ENCODE measurements at regions not wholly inside any gene's neighbourhood (a gene's known extent, or its start where the extent isn't known, plus 50 kb on each side); places are given as distances from the start of the nearest gene placed in this dataset.
"Not testable (repeated sequence)": the region's sequence is repeated elsewhere in the genome, so short reads cannot be mapped to it uniquely, and the experiment has no call there.

GRCh38 chr3:20645340-20645739 lies 459.3 kb upstream of the SGO1 start:
- no peaks in the 10 kb centered on the region for H3K9me3 ChIP-seq
- H3K27me3 ChIP-seq, result no peaks in the 10 kb centered on the region
- no peak overlapping the region for H3K4me3 ChIP-seq
- no peaks in the 10 kb centered on the region for H3K36me3 ChIP-seq
- H3K4me1 ChIP-seq (ENCODE audit: insufficient read depth), result no peaks in the 10 kb centered on the region
- WGBS, 3 donors, result 7 to 12% (median 11%) methylated on average over 3 of the region's 3 CpGs
- no peak for DNase-seq
- intact Hi-C loops (cut with DNase I), result no loop called here
- no peak overlapping the region for H3K27ac ChIP-seq
- TF ChIP-seq CTCF (IDR thresholded peaks at IDR 0.05) (no peak), EP300 (IDR thresholded peaks at IDR 0.05) (no peak), POLR2A (IDR thresholded peaks at IDR 0.05) (no peak)

- DNase-seq, result no peak
- Histone ChIP-seq H3K9me3 (no peaks in the 10 kb centered on the region), H3K27me3 (no peaks in the 10 kb centered on the region), H3K36me3 (no peaks in the 10 kb centered on the region), H3K4me3 (no peak overlapping the region), H3K4me1 (ENCODE audit: insufficient read depth) (no peaks in the 10 kb centered on the region), H3K27ac (no peak overlapping the region)
- TF ChIP-seq EP300 (IDR thresholded peaks at IDR 0.05), result no peak
- no peak for TF ChIP-seq CTCF (IDR thresholded peaks at IDR 0.05)
- no peak for TF ChIP-seq POLR2A (IDR thresholded peaks at IDR 0.05)
- intact Hi-C loops (cut with DNase I), result no loop called here
These were observed 451.7 kb upstream of the SGO1 start for GRCh38 chr3:20637729-20638128.

GRCh38 chr3:20622304-20622703 lies 436.3 kb upstream of the SGO1 start:
- no peak overlapping the region for H3K27ac ChIP-seq
- no peaks in the 10 kb centered on the region for H3K27me3 ChIP-seq
- no peak overlapping the region for H3K4me3 ChIP-seq
- intact Hi-C loops (cut with DNase I), result no loop called here
- no peaks in the 10 kb centered on the region for H3K4me1 ChIP-seq (ENCODE audit: insufficient read depth)
- TF ChIP-seq EP300 (IDR thresholded peaks at IDR 0.05) (no peak), POLR2A (IDR thresholded peaks at IDR 0.05) (no peak), CTCF (IDR thresholded peaks at IDR 0.05) (no peak)
- H3K9me3 ChIP-seq, result no peaks in the 10 kb centered on the region
- no peak for DNase-seq
- H3K36me3 ChIP-seq, result no peaks in the 10 kb centered on the region
- 89 to 95% (median 95%) methylated on average over 6 of the region's 6 CpGs for WGBS, 3 donors

GRCh38 chr3:20618621-20619020 lies 432.6 kb upstream of the SGO1 start:
- DNase-seq; H3K4me3 ChIP-seq; H3K27me3 ChIP-seq; H3K9me3 ChIP-seq; H3K27ac ChIP-seq; intact Hi-C loops (cut with DNase I); H3K36me3 ChIP-seq; H3K4me1 ChIP-seq (ENCODE audit: insufficient read depth): not testable (repeated sequence)
- 41 to 57% (median 44%) methylated on average over 3 of the region's 3 CpGs for WGBS, 3 donors

- intact Hi-C loops (cut with DNase I); H3K4me1 ChIP-seq (ENCODE audit: insufficient read depth); H3K4me3 ChIP-seq; H3K27ac ChIP-seq; H3K27me3 ChIP-seq; H3K36me3 ChIP-seq; DNase-seq; H3K9me3 ChIP-seq: not testable (repeated sequence)
- 25 to 56% (median 26%) methylated on average over 7 of the region's 7 CpGs for WGBS, 3 donors
These were observed 432.2 kb upstream of the SGO1 start for GRCh38 chr3:20618181-20618580.

GRCh38 chr3:20615982-20616381 lies 430.0 kb upstream of the SGO1 start:
- H3K27me3 ChIP-seq; intact Hi-C loops (cut with DNase I); H3K36me3 ChIP-seq; DNase-seq; H3K4me3 ChIP-seq; H3K4me1 ChIP-seq (ENCODE audit: insufficient read depth); H3K27ac ChIP-seq; H3K9me3 ChIP-seq: not testable (repeated sequence)
